ENCODE measurements at regions not wholly inside any gene's neighbourhood (a gene's known extent, or its start where the extent isn't known, plus 50 kb on each side); places are given as distances from the start of the nearest gene placed in this dataset.
"Not testable (repeated sequence)": the region's sequence is repeated elsewhere in the genome, so short reads cannot be mapped to it uniquely, and the experiment has no call there.

GRCh38 chr9:42656789-42657188 is 473.3 kb downstream of the SPATA31A6 start:
- not testable (repeated sequence) for DNase-seq

- DNase-seq: not testable (repeated sequence)
Observed at GRCh38 chr9:42657496-42657895, 474.0 kb downstream of the SPATA31A6 start.

GRCh38 chr9:42697146-42697545 is 513.7 kb downstream of the SPATA31A6 start:
- not testable (repeated sequence) for DNase-seq

- not testable (repeated sequence) for DNase-seq
Observed at GRCh38 chr9:42702890-42703289, 519.4 kb downstream of the SPATA31A6 start.

GRCh38 chr9:42724841-42725835 is 541.7 kb downstream of the SPATA31A6 start:
- DNase-seq: not testable (repeated sequence)

DNA sequence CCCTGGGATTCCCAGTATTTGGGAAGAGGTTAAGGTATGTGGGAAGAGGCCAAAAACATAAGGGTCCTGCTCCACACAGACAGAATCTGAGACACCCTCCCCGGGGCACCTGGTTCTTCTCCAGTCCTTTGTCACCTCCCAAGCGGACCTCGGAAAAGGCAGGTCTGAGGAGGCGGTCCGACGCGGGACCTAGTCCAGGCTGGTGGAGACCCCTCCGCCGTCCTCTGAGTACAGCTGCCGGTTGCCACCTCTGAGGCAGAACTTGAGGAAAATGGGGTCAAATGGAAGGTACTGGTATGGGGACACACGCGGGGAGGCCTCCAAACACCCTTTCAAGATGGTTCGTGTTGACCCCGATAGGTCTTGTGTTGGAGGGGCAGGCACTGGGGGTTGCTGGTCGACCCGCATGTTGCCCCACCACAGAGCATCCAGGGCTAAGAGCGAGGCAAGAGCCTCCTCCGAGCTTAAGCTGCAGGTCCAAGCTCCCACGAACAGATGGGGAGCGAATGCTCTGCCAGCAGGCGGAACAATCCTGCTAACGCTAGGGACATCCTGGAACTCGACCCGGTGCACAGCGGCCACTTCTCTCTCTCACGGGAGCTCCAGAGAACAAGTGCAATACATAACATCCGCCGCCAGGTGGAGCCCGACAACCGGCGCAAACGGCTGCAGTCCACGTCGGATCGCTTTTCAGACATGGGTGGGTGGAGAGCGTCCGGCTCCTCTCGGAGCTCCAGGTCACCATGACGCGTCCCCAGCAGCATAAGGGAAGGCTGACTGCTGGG is 559.8 kb downstream of the SPATA31A6 start:
- peak; percentile 95 for DNase-seq

- not testable (repeated sequence) for DNase-seq
Observed at GRCh38 chr9:42757251-42757650, 573.8 kb downstream of the SPATA31A6 start.

GRCh38 chr9:42759320-42759719 is 575.9 kb downstream of the SPATA31A6 start:
- DNase-seq: not testable (repeated sequence)

DNA sequence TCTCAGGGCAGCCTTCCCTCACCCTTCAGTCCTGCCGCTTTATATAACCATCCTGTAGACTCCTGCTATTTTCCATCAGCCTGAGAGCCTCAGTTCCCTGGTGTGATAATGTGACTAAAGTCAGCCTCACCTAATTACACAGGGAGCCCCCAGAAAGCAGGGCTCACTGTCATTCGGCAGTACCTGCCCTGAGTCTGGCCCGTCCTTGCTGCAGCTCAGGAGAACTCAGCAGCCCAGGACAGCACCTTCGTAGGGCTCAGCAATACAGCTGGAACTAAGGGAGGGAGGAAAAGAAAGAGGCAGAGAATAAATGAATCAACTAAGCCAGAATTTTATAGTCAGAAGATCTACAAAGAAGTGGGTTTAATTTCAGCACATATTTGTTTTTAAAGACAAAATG is 598.7 kb downstream of the SPATA31A6 start:
- DNase-seq: not testable (repeated sequence)

- not testable (repeated sequence) for DNase-seq
Observed at GRCh38 chr9:42792725-42793124, 609.3 kb downstream of the SPATA31A6 start.

- not testable (repeated sequence) for DNase-seq
Observed at GRCh38 chr9:42798571-42798970, 615.1 kb downstream of the SPATA31A6 start.

- DNase-seq: not testable (repeated sequence)
Observed at GRCh38 chr9:42802716-42803115, 619.3 kb downstream of the SPATA31A6 start.

DNA sequence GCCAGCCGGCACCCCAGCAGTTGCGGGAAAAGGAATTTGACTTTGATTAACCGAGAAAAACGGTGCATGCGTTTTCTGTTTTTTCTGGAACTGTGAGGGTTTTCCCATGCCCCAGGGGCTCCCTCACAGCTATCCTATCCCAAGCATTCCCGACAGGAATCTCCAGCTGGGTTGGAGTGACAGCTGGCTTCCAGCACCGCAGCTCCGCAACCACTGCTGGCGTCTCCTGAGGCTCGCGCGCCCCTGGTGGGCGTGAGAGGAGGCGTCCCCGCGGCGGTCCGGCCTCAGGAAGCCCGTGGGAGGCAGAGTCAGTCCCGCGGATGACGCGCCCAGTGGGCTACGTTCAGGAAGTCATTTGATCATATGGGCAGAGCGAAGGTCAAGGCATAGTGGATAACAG is 623.2 kb downstream of the SPATA31A6 start:
- DNase-seq: peak; percentile 76

GRCh38 chr9:42821468-42821867 is 638.0 kb downstream of the SPATA31A6 start:
- not testable (repeated sequence) for DNase-seq

DNA sequence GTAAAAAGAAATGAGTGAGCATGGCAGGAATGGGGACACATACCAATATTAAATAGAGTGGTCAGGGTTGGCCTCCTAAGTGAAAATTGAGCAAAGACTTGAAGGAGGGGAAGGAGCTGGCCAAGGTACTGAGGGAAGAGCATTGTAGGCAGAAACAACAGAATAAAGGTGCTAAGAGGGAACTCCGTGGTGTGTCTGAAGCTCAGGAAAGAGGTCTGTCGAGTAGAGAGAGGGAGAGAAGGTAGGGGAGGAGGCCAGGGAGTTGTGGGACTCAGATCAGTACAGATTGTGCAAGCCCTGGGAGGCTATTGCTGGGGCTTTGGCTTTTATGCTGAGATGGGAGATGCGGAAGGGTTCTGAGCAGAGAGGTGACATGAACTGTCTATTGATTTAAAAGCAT is 664.7 kb downstream of the SPATA31A6 start:
- DNase-seq: not testable (repeated sequence)

GRCh38 chr9:42850896-42851693 is 667.6 kb downstream of the SPATA31A6 start:
- DNase-seq: not testable (repeated sequence)

- not testable (repeated sequence) for DNase-seq
Observed at GRCh38 chr9:42851701-42852100, 668.2 kb downstream of the SPATA31A6 start.

DNA sequence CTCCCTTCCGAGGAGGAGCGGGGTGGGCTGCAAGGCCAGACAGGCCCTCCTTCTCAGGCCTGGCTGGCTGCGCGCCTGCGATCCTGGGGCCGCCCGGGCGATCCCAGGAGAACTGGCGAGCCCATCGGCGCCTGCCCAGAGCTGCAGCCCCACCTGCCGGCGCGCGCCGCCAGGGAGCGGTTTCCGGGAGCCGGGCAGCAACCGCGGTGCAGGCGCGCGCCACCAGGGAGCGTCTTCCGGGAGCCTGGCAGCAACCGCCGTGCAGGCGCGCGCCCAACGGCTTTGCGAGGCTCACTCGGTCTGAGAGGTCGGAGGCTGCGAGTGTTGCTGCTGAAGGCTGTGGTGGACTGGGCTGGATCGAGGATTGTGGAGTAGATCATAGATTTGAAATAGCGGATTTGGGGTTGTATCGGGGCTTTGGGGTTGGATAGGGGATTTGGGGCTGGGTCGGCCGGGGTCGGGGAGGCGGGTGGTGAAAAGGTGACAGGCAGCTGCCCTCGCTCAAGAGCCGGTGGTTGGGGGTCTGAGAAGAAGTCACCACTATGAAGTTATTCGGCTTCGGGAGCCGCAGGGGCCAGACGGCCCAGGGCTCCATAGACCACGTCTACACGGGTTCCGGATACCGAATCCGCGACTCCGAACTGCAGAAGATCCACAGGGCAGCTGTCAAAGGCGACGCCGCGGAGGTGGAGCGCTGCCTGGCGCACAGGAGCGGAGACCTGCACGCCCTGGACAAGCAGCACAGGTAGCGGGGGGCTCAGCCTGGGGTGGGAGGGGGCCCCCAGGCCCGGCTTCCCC is 668.9 kb downstream of the SPATA31A6 start:
- DNase-seq: peak; percentile 87

- not testable (repeated sequence) for DNase-seq
Observed at GRCh38 chr9:42860133-42860532, 676.7 kb downstream of the SPATA31A6 start.

DNA sequence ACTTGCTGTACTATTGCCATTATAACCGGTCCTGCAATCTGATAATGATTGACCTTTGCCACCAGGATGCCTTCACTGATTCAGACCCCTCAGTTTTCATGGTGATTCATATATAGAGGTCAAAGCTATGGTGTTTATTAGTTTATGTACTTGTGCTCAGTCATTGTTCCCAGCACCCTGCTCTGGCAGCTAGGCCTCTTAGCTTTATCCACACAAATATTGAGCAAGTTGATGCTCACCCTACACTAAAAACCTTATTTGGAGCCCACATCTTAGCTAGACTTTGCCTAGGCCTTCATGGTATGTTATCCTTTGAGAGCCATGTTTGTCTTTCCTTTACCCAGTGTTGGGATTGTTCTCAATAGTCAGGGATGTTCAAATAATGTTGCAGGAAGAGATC is 679.0 kb downstream of the SPATA31A6 start:
- DNase-seq: not testable (repeated sequence)
